ENCODE measurements at regions not wholly inside any gene's neighbourhood (a gene's known extent, or its start where the extent isn't known, plus 50 kb on each side); places are given as distances from the start of the nearest gene placed in this dataset.

GRCh38 chr17:53137869-53138268, 684.9 kb upstream of the KIF2B start:
- TF ChIP-seq EZH2 (IDR thresholded peaks at IDR 0.05; ENCODE audit: borderline replicate concordance, low read length) = no peak
- TF ChIP-seq CTCF (IDR thresholded peaks at IDR 0.05; ENCODE audit: low read length) = no peak

Measured in OCI-LY1 (cell line).